SJSA1 (cell line): ENCODE measurements at regions not wholly inside any gene's neighbourhood (a gene's known extent, or its start where the extent isn't known, plus 50 kb on each side); places are given as distances from the start of the nearest gene placed in this dataset.
A peak's percentile ranks its signal among the peaks of the same experiment; 100 is the strongest.
"Not testable (repeated sequence)": the region's sequence is repeated elsewhere in the genome, so short reads cannot be mapped to it uniquely, and the experiment has no call there.

ENCODE experiments used
- DNase-seq, 2 experiments: peaks; one replicate each; pipeline ENCODE4 v3.0.0-alpha.2; 2015 to 2020; ENCODE audit warnings: low spot score in 2 of 2, low read depth in 1 of 2
- H3K27ac ChIP-seq: fragments of 250-450 bp; sonication (Bioruptor Pico); 2 replicates; pipeline ENCODE4 v1.5.1; 2020; ENCODE audit warnings: mild to moderate bottlenecking, moderate library complexity
- H3K27me3 ChIP-seq: fragments of 250-450 bp; sonication (Bioruptor Pico); replicated peaks from 2 replicates; pipeline ENCODE4 v1.5.1; 2020; ENCODE audit warnings: mild to moderate bottlenecking, moderate library complexity
- H3K36me3 ChIP-seq: fragments of 250-450 bp; sonication (Bioruptor Pico); 2 replicates; pipeline ENCODE4 v1.5.1; 2020; ENCODE audit warnings: mild to moderate bottlenecking
- H3K4me1 ChIP-seq: fragments of 250-450 bp; sonication (Bioruptor Pico); replicated peaks from 2 replicates; pipeline ENCODE4 v1.6.1; 2021; ENCODE audit warnings: mild to moderate bottlenecking
- H3K4me3 ChIP-seq: fragments of 250-450 bp; sonication (Bioruptor Pico); 2 replicates; pipeline ENCODE4 v1.5.1; 2020; ENCODE audit warnings: mild to moderate bottlenecking
- H3K9me3 ChIP-seq: fragments of 250-450 bp; sonication (Bioruptor Pico); replicated peaks from 2 replicates; pipeline ENCODE4 v1.5.1; 2020; ENCODE audit warnings: mild to moderate bottlenecking

GRCh38 chrX:1111601-1112300, 100.7 kb downstream of the CRLF2 start:
- Histone ChIP-seq H3K4me1 (no peaks in the 10 kb centered on the region), H3K4me3 (no peak overlapping the region), H3K27me3 (no peaks in the 10 kb centered on the region), H3K9me3 (peaks cover 7% of the 10 kb centered on the region), H3K36me3 (no peaks in the 10 kb centered on the region), H3K27ac (no peak overlapping the region)
- no peak for DNase-seq

- Histone ChIP-seq H3K36me3 (no peaks in the 10 kb centered on the region), H3K4me1 (no peaks in the 10 kb centered on the region), H3K27me3 (no peaks in the 10 kb centered on the region), H3K9me3 (peaks cover 7% of the 10 kb centered on the region), H3K27ac (no peak overlapping the region), H3K4me3 (no peak overlapping the region)
- no peak for DNase-seq
Observed at GRCh38 chrX:1109580-1110119, 102.8 kb downstream of the CRLF2 start.

GRCh38 chrX:1108501-1109445, 103.7 kb downstream of the CRLF2 start:
- no peak for DNase-seq
- no peaks in the 10 kb centered on the region for H3K4me1 ChIP-seq
- no peak overlapping the region for H3K4me3 ChIP-seq
- H3K36me3 ChIP-seq = no peaks in the 10 kb centered on the region
- no peak overlapping the region for H3K27ac ChIP-seq
- peaks cover 7% of the 10 kb centered on the region for H3K9me3 ChIP-seq
- no peaks in the 10 kb centered on the region for H3K27me3 ChIP-seq

- H3K27me3 ChIP-seq = no peaks in the 10 kb centered on the region
- no peak for DNase-seq
- H3K36me3 ChIP-seq = no peaks in the 10 kb centered on the region
- no peak overlapping the region for H3K27ac ChIP-seq
- peaks cover 7% of the 10 kb centered on the region for H3K9me3 ChIP-seq
- H3K4me3 ChIP-seq = no peak overlapping the region
- H3K4me1 ChIP-seq = no peaks in the 10 kb centered on the region
Observed at GRCh38 chrX:1106478-1107210, 105.8 kb downstream of the CRLF2 start.

GRCh38 chrX:1105671-1106419, 106.6 kb downstream of the CRLF2 start:
- DNase-seq = peak in 1 of 2 experiments; percentile 17
- Histone ChIP-seq H3K36me3 (no peaks in the 10 kb centered on the region), H3K4me1 (no peaks in the 10 kb centered on the region), H3K9me3 (peaks cover 4% of the 10 kb centered on the region), H3K4me3 (no peak overlapping the region), H3K27me3 (no peaks in the 10 kb centered on the region), H3K27ac (no peak overlapping the region)

- not testable (repeated sequence) for DNase-seq, H3K27ac ChIP-seq, H3K4me1 ChIP-seq, H3K9me3 ChIP-seq, H3K36me3 ChIP-seq, H3K27me3 ChIP-seq, H3K4me3 ChIP-seq
Observed at GRCh38 chrX:1105031-1105430, 107.4 kb downstream of the CRLF2 start.

GRCh38 chrX:1103360-1103759, 109.1 kb downstream of the CRLF2 start:
- DNase-seq = no peak

GRCh38 chrX:1102786-1103185, 109.7 kb downstream of the CRLF2 start:
- no peak for DNase-seq
- no peak overlapping the region for H3K27ac ChIP-seq
- no peak overlapping the region for H3K4me3 ChIP-seq
- no peaks in the 10 kb centered on the region for H3K4me1 ChIP-seq
- H3K36me3 ChIP-seq = no peaks in the 10 kb centered on the region
- H3K9me3 ChIP-seq = no peaks in the 10 kb centered on the region; the same call in 1 of the 2 replicates
- H3K27me3 ChIP-seq = no peaks in the 10 kb centered on the region

More at GRCh38 chrX:1103360-1103759, 109.1 kb downstream of the CRLF2 start:
- Histone ChIP-seq H3K9me3 (no peaks in the 10 kb centered on the region; the same call in 1 of the 2 replicates), H3K4me3 (no peak overlapping the region), H3K27ac (no peak overlapping the region), H3K36me3 (no peaks in the 10 kb centered on the region), H3K27me3 (no peaks in the 10 kb centered on the region), H3K4me1 (no peaks in the 10 kb centered on the region)

- H3K4me3 ChIP-seq, H3K27me3 ChIP-seq, H3K36me3 ChIP-seq, H3K4me1 ChIP-seq, H3K9me3 ChIP-seq, DNase-seq, H3K27ac ChIP-seq: not testable (repeated sequence)
Observed at GRCh38 chrX:1102221-1102620, 110.2 kb downstream of the CRLF2 start.

GRCh38 chrX:1099146-1099770, 113.2 kb downstream of the CRLF2 start:
- Histone ChIP-seq H3K9me3 (no peaks in the 10 kb centered on the region; the same call in 1 of the 2 replicates), H3K36me3 (no peaks in the 10 kb centered on the region), H3K27me3 (no peaks in the 10 kb centered on the region), H3K4me3 (no peak overlapping the region), H3K4me1 (no peaks in the 10 kb centered on the region), H3K27ac (no peak overlapping the region)
- no peak for DNase-seq

- no peaks in the 10 kb centered on the region for H3K36me3 ChIP-seq
- H3K27me3 ChIP-seq = no peaks in the 10 kb centered on the region
- H3K4me3 ChIP-seq = no peak overlapping the region
- H3K4me1 ChIP-seq = no peaks in the 10 kb centered on the region
- no peak for DNase-seq
- H3K9me3 ChIP-seq = no peaks in the 10 kb centered on the region; the same call in 1 of the 2 replicates
- H3K27ac ChIP-seq = no peak overlapping the region
Observed at GRCh38 chrX:1097328-1097727, 115.1 kb downstream of the CRLF2 start.

GRCh38 chrX:1094566-1095333, 117.7 kb downstream of the CRLF2 start:
- H3K27ac ChIP-seq = no peak overlapping the region
- no peaks in the 10 kb centered on the region for H3K4me1 ChIP-seq
- no peaks in the 10 kb centered on the region for H3K36me3 ChIP-seq
- no peaks in the 10 kb centered on the region; the same call in 1 of the 2 replicates for H3K9me3 ChIP-seq
- H3K4me3 ChIP-seq = no peak overlapping the region
- no peaks in the 10 kb centered on the region for H3K27me3 ChIP-seq
- DNase-seq = no peak
